ENCODE measurements at regions not wholly inside any gene's neighbourhood (a gene's known extent, or its start where the extent isn't known, plus 50 kb on each side); places are given as distances from the start of the nearest gene placed in this dataset.
"Not testable (repeated sequence)": the region's sequence is repeated elsewhere in the genome, so short reads cannot be mapped to it uniquely, and the experiment has no call there.

GRCh38 chr20:53735536-53736050 lies 142.0 kb upstream of the ZNF217 start:
- in situ Hi-C loops (cut with HindIII; ENCODE audit: low sequenced_read_pairs) = no loop called here

DNA sequence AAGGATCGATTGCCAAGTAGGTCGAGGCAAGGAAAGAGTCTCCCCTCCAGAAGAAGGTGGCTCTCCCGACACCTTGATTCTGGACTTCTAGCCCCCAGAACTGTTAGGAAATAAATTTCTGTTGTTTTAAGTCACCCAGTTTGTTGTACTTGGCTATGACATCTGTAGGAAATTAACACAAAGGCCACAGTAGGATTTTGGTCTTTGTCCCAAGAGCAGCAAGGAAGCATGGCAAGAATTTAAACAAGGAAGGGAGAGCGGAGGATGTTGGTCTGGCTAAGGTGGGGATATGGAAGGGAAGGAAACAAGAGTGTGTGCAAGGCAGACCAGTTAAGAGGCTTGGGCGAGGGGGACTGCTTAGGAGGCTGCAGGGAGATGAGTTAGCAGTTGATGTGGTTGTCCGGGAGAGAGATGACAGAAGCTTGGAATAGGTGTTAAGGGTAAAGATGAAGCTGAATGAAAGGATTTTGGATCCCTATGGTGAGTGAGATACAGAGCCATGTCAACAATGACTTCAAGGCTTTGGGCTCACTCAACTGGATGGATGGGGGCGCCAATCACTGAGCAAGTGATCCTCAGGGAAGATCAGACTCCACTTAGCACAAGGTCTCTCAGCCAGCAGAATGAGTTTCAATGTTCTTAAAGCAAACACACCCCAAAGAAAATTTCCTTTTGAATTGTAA lies 140.5 kb upstream of the ZNF217 start:
- in situ Hi-C loops (cut with HindIII; ENCODE audit: low sequenced_read_pairs) = no loop called here

DNA sequence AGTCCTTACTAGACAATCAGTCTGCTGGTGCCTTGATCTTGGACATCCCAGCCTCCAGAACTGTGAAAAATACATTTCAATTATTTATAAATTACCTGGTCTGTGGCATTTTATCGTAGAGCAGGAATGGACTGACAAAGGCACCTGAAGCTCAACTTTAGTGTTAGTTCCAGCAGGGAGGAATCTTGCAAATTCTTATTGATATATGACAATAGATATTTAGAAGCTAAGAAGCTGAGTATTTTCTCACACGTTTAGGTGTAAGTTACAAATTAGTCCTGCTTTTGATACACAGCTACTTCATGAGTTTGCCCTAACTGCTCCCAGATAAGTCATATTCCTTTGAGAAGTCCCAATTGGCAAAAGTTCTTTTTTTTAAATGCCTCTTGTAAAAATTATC lies 138.0 kb upstream of the ZNF217 start:
- in situ Hi-C loops (cut with HindIII; ENCODE audit: low sequenced_read_pairs) = no loop called here

DNA sequence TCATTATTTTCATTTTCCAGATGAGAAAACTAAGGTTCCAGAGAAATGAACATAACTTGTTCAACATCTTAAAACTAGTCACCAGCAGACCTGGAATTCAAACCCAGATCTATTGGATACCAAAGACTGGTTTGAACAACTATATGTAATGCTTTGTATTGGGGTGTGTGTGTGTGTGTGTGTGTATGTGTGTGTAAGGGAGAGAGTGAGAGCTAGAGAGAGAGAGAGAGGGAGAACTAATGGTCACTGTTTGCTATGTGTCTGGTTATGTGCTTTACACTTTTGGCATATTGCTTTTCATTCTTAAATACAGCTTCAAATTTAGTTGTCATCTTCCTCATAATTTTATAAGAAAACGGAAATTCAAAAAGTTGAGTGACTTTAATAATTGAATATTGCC lies 134.7 kb upstream of the ZNF217 start:
- in situ Hi-C loops (cut with HindIII; ENCODE audit: low sequenced_read_pairs) = no loop called here

DNA sequence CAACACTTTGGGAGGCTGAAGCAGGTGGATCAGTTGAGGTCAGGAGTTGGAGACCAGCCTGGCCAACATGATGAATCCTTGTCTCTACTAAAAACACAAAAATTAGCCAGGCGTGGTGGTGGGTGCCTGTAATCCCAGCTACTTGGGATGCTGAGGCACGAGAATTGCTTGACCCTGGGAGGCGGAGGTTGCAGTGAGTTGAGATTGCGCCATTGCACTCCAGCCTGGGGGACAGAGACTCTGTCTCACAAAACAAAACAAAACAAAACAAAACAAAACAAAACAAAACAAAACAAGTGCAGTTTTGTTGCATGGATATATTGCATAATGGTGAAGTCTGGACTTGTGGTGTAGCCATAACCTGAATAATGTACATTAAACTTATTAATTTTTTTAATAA lies 133.6 kb upstream of the ZNF217 start:
- in situ Hi-C loops (cut with HindIII; ENCODE audit: low sequenced_read_pairs) = not testable (repeated sequence)

DNA sequence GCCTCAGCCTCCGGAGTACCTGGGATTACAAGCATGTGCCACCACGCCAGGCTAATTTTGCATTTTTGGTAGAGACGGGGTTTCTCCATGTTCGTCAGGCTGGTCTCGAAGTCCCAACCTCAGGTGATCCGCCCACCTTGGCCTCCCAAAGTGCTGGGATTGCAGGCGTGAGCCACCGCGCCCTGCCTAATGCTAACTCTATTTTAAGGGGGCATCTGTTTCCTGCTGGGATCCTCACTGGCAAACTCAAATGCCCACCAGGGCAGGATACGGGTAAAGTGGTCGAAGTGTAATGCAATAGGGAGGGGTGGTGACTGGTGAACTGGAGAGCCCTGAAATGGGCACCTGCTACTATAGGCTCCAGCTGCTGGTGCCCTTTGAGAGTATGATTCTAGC lies 131.9 kb upstream of the ZNF217 start:
- in situ Hi-C loops (cut with HindIII; ENCODE audit: low sequenced_read_pairs) = no loop called here

DNA sequence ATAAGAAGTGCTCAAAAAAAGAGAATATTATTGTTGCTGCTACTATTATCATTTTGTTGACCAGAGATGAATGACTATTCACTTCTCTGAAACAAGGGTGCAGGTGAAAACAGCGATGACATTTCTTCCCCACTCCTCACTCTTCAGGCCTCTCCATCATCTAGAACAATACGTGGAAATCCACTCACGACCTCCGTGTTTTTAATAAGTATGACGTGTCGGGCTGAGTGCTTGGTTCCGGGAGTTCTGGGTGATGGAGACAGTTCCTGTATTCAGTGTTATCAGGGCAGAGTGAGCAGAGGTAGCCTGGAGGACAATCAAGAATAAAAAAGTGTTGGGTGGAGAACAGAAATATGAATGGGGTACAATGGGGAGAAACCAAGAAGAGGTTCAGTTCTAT lies 130.0 kb upstream of the ZNF217 start:
- in situ Hi-C loops (cut with HindIII; ENCODE audit: low sequenced_read_pairs) = no loop called here

- in situ Hi-C loops (cut with HindIII; ENCODE audit: low sequenced_read_pairs) = no loop called here
Observed at GRCh38 chr20:53723045-53723444, 129.4 kb upstream of the ZNF217 start.

- in situ Hi-C loops (cut with HindIII; ENCODE audit: low sequenced_read_pairs) = no loop called here
Observed at GRCh38 chr20:53722515-53723036, 128.9 kb upstream of the ZNF217 start.

DNA sequence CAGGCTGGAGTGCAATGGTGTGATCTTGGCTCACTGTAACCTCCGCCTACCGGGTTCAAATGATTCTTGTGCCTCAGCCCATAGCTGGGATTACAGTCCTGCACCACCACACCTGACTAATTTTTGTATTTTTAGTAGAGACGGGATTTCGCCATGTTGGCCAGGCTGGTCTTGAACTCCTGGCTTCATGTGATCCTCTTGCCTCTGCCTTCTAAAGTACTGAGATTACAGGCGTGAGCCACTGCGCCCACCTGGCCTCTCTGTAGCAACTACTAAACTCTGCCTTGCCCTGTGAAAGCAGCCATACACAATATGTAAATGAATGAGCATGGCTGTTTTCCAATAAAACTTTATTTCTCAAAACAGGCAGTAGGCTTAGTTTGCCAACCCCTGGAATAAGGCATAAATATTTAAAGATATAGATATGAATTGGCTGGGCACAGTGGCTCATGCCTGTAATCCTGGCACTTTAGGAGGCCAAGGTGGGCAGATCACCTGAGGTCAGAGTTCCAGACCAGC lies 127.9 kb upstream of the ZNF217 start:
- in situ Hi-C loops (cut with HindIII; ENCODE audit: low sequenced_read_pairs) = not testable (repeated sequence)

- in situ Hi-C loops (cut with HindIII; ENCODE audit: low sequenced_read_pairs) = not testable (repeated sequence)
Observed at GRCh38 chr20:53719171-53719803, 125.6 kb upstream of the ZNF217 start.

DNA sequence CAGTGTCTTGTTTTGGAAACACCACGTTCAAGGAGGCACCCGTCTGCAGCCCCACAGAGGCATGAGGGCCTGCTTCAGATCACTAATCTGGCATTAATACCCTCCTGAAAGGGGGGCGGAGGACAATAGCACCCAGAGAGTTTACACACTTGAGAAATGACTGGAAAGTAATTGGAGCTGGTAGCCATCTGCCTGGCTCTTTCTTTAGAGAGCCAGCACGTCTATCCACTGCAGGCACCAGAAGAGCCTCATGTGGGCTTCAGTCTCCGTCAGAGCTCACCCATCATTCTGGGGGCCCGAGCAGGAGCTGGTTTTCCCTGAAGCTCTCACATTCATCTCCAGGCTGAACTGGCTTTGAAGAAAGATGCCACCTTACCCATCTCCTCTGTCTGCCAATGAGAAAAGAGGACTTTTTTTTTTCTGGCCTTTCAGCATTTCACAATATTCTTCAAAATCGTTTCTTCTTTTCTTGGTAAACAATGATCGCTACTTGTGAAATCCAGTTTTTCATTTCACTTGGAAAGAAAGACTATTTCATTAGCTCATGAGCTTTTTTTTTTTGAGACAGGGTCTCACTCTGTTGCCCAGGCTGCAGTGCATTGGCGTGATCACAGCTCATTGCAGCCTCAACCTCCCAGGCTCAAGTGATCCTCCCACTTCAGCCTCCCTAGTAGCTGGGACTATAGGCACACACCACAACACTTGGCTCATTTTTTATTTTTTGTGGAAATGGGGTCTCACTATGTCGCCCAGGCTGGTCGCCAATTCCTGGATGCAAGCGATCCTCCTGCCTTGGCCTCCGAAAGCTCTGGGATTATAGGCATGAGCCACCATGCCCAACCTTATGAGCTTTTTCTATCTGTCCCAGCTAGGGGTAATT lies 124.7 kb upstream of the ZNF217 start:
- in situ Hi-C loops (cut with HindIII; ENCODE audit: low sequenced_read_pairs) = no loop called here

DNA sequence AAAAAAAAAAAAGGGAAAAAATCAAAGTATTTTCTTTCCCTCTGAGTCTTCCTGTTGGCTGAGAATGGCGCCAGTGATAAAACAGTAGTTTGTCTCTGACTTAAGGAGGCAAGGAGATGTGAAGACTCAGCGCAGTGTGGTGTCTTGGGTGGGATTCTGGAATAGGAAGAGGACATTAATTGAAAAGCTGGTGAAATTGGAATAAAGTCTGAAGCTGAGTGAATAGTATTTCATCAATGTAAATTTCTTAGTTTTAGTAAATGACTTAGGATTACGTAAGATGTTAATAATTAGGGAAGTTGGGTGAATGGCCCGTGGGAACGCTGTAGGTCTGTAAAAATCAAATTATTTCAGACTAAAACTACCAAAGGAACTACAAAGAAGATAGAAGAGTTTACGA lies 122.8 kb upstream of the ZNF217 start:
- in situ Hi-C loops (cut with HindIII; ENCODE audit: low sequenced_read_pairs) = no loop called here

GRCh38 chr20:53714524-53714923 lies 120.9 kb upstream of the ZNF217 start:
- in situ Hi-C loops (cut with HindIII; ENCODE audit: low sequenced_read_pairs) = no loop called here

DNA sequence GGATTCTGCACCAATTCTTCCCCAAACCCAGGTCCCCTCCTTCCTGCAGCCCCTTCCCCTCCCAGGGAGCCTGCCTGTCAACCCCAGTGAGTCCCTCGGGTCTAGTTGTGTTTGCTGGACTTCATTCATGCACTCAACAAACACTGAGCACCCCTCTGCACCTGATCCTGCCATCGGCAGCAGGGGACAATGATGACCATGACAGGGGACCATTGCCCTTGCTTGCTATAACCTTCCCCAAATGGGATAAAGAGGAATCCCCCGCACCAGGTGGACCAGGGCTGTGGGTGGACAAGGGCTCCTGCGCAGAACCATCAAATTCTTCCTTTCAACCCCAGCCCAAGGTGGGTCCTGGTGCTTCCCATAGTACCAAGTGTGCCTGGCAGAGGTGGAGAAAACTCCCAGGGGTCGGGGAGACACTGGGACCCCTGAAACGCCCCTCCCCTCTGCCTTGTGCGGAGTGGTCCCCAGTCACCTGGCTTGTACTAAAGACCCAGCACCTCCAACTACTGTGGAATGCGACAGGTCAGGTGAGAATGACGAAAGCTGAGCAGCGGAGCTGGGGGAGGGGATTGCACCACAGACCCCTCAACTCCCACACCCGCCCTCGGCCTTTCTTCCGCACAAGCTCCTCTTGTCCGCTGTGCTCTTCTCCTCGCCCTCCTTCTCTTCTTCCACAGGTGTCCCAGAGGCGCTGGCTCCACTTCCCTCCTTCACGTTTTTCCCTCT lies 119.9 kb upstream of the ZNF217 start:
- in situ Hi-C loops (cut with HindIII; ENCODE audit: low sequenced_read_pairs) = no loop called here

- in situ Hi-C loops (cut with HindIII; ENCODE audit: low sequenced_read_pairs) = no loop called here
Observed at GRCh38 chr20:53712212-53712977, 118.8 kb upstream of the ZNF217 start.

GRCh38 chr20:53711333-53712211 lies 117.9 kb upstream of the ZNF217 start:
- in situ Hi-C loops (cut with HindIII; ENCODE audit: low sequenced_read_pairs) = no loop called here

- in situ Hi-C loops (cut with HindIII; ENCODE audit: low sequenced_read_pairs) = no loop called here
Observed at GRCh38 chr20:53708129-53708968, 114.7 kb upstream of the ZNF217 start.
